ENCODE measurements at regions not wholly inside any gene's neighbourhood (a gene's known extent, or its start where the extent isn't known, plus 50 kb on each side); places are given as distances from the start of the nearest gene placed in this dataset.
"Not testable (repeated sequence)": the region's sequence is repeated elsewhere in the genome, so short reads cannot be mapped to it uniquely, and the experiment has no call there.

- ChIA-PET CTCF (no interaction called here), POLR2A (no interaction called here)
These were observed 147.3 kb upstream of the TCF4 start for GRCh38 chr18:55735199-55735855.

GRCh38 chr18:55732227-55733106, 144.5 kb upstream of the TCF4 start:
- ChIA-PET POLR2A (no interaction called here), CTCF (no interaction called here)

GRCh38 chr18:55731594-55732042, 143.6 kb upstream of the TCF4 start:
- ChIA-PET CTCF (no interaction called here), POLR2A (no interaction called here)

GRCh38 chr18:55721006-55721405, 133.0 kb upstream of the TCF4 start:
- POLR2A ChIA-PET, CTCF ChIA-PET: not testable (repeated sequence)

GRCh38 chr18:55713707-55714106, 125.7 kb upstream of the TCF4 start:
- POLR2A ChIA-PET, result no interaction called here
- CTCF ChIA-PET, result no interaction called here

GRCh38 chr18:55706898-55707297, 118.9 kb upstream of the TCF4 start:
- POLR2A ChIA-PET, result no interaction called here
- CTCF ChIA-PET, result no interaction called here

GRCh38 chr18:55699233-55699765, 111.3 kb upstream of the TCF4 start:
- POLR2A ChIA-PET, result no interaction called here
- CTCF ChIA-PET, result no interaction called here

GRCh38 chr18:55696811-55697210, 108.8 kb upstream of the TCF4 start:
- POLR2A ChIA-PET, result no interaction called here
- CTCF ChIA-PET, result no interaction called here

GRCh38 chr18:55695091-55695490, 107.1 kb upstream of the TCF4 start:
- ChIA-PET POLR2A (no interaction called here), CTCF (no interaction called here)

- POLR2A ChIA-PET, result no interaction called here
- CTCF ChIA-PET, result no interaction called here
These were observed 106.3 kb upstream of the TCF4 start for GRCh38 chr18:55694291-55694690.

- CTCF ChIA-PET, result no interaction called here
- POLR2A ChIA-PET, result no interaction called here
These were observed 100.0 kb upstream of the TCF4 start for GRCh38 chr18:55688030-55688429.

- ChIA-PET CTCF (no interaction called here), POLR2A (no interaction called here)
These were observed 99.1 kb upstream of the TCF4 start for GRCh38 chr18:55687106-55687505.

- ChIA-PET CTCF (no interaction called here), POLR2A (no interaction called here)
These were observed 97.6 kb upstream of the TCF4 start for GRCh38 chr18:55685638-55686037.

- ChIA-PET CTCF (no interaction called here), POLR2A (no interaction called here)
These were observed 84.8 kb upstream of the TCF4 start for GRCh38 chr18:55672574-55673361.

GRCh38 chr18:55665506-55665905, 77.5 kb upstream of the TCF4 start:
- CTCF ChIA-PET, result no interaction called here
- POLR2A ChIA-PET, result no interaction called here

GRCh38 chr18:55664758-55665400, 76.9 kb upstream of the TCF4 start:
- POLR2A ChIA-PET, CTCF ChIA-PET: not testable (repeated sequence)

GRCh38 chr18:55663891-55664290, 75.9 kb upstream of the TCF4 start:
- CTCF ChIA-PET, result no interaction called here
- POLR2A ChIA-PET, result no interaction called here

GRCh38 chr18:55658598-55658997, 70.6 kb upstream of the TCF4 start:
- ChIA-PET POLR2A (no interaction called here), CTCF (no interaction called here)

GRCh38 chr18:55657572-55658331, 69.8 kb upstream of the TCF4 start:
- CTCF ChIA-PET, result no interaction called here
- POLR2A ChIA-PET, result no interaction called here

GRCh38 chr18:55654986-55655385, 67.0 kb upstream of the TCF4 start:
- ChIA-PET POLR2A (no interaction called here), CTCF (no interaction called here)
